Right kidney (tissue), 1 donor: ENCODE measurements at regions not wholly inside any gene's neighbourhood (a gene's known extent, or its start where the extent isn't known, plus 50 kb on each side); places are given as distances from the start of the nearest gene placed in this dataset.
"Not testable (repeated sequence)": the region's sequence is repeated elsewhere in the genome, so short reads cannot be mapped to it uniquely, and the experiment has no call there.

Experiments used
- DNase-seq: peaks from one replicate; pipeline ENCODE4 v3.0.0-alpha.2; 2016

GRCh38 chr3:164459521-164460151, 618.7 kb downstream of the SI start:
- no peak for DNase-seq

GRCh38 chr3:164458986-164459385, 619.3 kb downstream of the SI start:
- DNase-seq: no peak

GRCh38 chr3:164453714-164454113, 624.6 kb downstream of the SI start:
- DNase-seq: no peak

GRCh38 chr3:164452707-164453106, 625.6 kb downstream of the SI start:
- no peak for DNase-seq

GRCh38 chr3:164451072-164451910, 627.0 kb downstream of the SI start:
- DNase-seq: no peak

- no peak for DNase-seq
These were observed 627.9 kb downstream of the SI start for GRCh38 chr3:164450276-164450905.

GRCh38 chr3:164419220-164419619, 659.1 kb downstream of the SI start:
- no peak for DNase-seq

GRCh38 chr3:164418414-164418813, 659.9 kb downstream of the SI start:
- DNase-seq: no peak

- no peak for DNase-seq
These were observed 660.3 kb downstream of the SI start for GRCh38 chr3:164417955-164418354.

GRCh38 chr3:164416491-164417222, 661.6 kb downstream of the SI start:
- no peak for DNase-seq

- DNase-seq: no peak
These were observed 670.0 kb downstream of the SI start for GRCh38 chr3:164408326-164408725.

GRCh38 chr3:164407111-164407510, 671.2 kb downstream of the SI start:
- no peak for DNase-seq

- no peak for DNase-seq
These were observed 672.0 kb downstream of the SI start for GRCh38 chr3:164406281-164406680.

GRCh38 chr3:164401923-164402322, 676.4 kb downstream of the SI start:
- no peak for DNase-seq

GRCh38 chr3:164401440-164401839, 676.9 kb downstream of the SI start:
- not testable (repeated sequence) for DNase-seq

GRCh38 chr3:164397462-164397861, 680.8 kb downstream of the SI start:
- DNase-seq: no peak

- no peak for DNase-seq
These were observed 685.1 kb downstream of the SI start for GRCh38 chr3:164393171-164393570.

GRCh38 chr3:164390046-164390445, 688.2 kb downstream of the SI start:
- DNase-seq: no peak

- no peak for DNase-seq
These were observed 691.1 kb downstream of the SI start for GRCh38 chr3:164387236-164387635.

- no peak for DNase-seq
These were observed 698.1 kb downstream of the SI start for GRCh38 chr3:164380156-164380555.

- DNase-seq: no peak
These were observed 700.8 kb downstream of the SI start for GRCh38 chr3:164377466-164377865.

GRCh38 chr3:164375995-164376394, 702.3 kb downstream of the SI start:
- no peak for DNase-seq

GRCh38 chr3:164375538-164375937, 702.8 kb downstream of the SI start:
- DNase-seq: no peak
